T-helper 17 cell (primary cell): ENCODE measurements at regions not wholly inside any gene's neighbourhood (a gene's known extent, or its start where the extent isn't known, plus 50 kb on each side); places are given as distances from the start of the nearest gene placed in this dataset.
"Not testable (repeated sequence)": the region's sequence is repeated elsewhere in the genome, so short reads cannot be mapped to it uniquely, and the experiment has no call there.

ENCODE experiments used
- ATAC-seq: fragments of 150-1000 bp; cut with Tn5 transposase; 2 replicates; pipeline ENCODE4 v1.10.0; 2021; ENCODE audit warnings: mild to moderate bottlenecking, moderate library complexity
- DNase-seq, 3 donors: peaks; one replicate each; pipeline versions ENCODE4 v3.0.0 to v3.0.0-alpha.2; 2020 to 2021
- H3K9me3 ChIP-seq: one replicate; pipeline ENCODE4 v1.7.0; 2013; ENCODE audit warnings: low read length, mild to moderate bottlenecking; ENCODE audit not compliant: control insufficient read depth, poor library complexity, severe bottlenecking
- H3K27ac Mint-ChIP-seq: one replicate; pipeline ENCODE4 v1.8.0; 2022; ENCODE audit warnings: mild to moderate bottlenecking, moderate library complexity, mixed read lengths
- H3K27me3 Mint-ChIP-seq: one replicate; pipeline ENCODE4 v1.8.0; 2022; ENCODE audit warnings: mixed read lengths
- H3K36me3 Mint-ChIP-seq: one replicate; pipeline ENCODE4 v1.8.0; 2022; ENCODE audit warnings: low read depth, mixed read lengths
- H3K4me1 Mint-ChIP-seq: one replicate; pipeline ENCODE4 v1.8.0; 2022; ENCODE audit warnings: mild to moderate bottlenecking, mixed read lengths
- H3K4me3 Mint-ChIP-seq: one replicate; pipeline ENCODE4 v1.8.0; 2022; ENCODE audit warnings: mild to moderate bottlenecking, moderate library complexity, mixed read lengths

- peaks cover 56% of the 10 kb centered on the region for H3K27me3 Mint-ChIP-seq
- DNase-seq (no peak), ATAC-seq (no peak)
- no peaks in the 10 kb centered on the region for H3K9me3 ChIP-seq
- H3K4me1 Mint-ChIP-seq: peaks cover 5% of the 10 kb centered on the region
- H3K4me3 Mint-ChIP-seq: no peak overlapping the region
- H3K27ac Mint-ChIP-seq: no peak overlapping the region
- H3K36me3 Mint-ChIP-seq: no peaks in the 10 kb centered on the region
Measured at GRCh38 chr5:159786201-159786600, 130.1 kb upstream of the ADRA1B start.

GRCh38 chr5:159786901-159787691 is 129.2 kb upstream of the ADRA1B start:
- ATAC-seq: no peak
- DNase-seq: no peak
- H3K27ac Mint-ChIP-seq: no peak overlapping the region
- peaks cover 2% of the 10 kb centered on the region for H3K4me1 Mint-ChIP-seq
- H3K27me3 Mint-ChIP-seq: peaks cover 53% of the 10 kb centered on the region
- no peak overlapping the region for H3K4me3 Mint-ChIP-seq
- no peaks in the 10 kb centered on the region for H3K9me3 ChIP-seq
- no peaks in the 10 kb centered on the region for H3K36me3 Mint-ChIP-seq

- Mint-ChIP-seq H3K27ac (no peak overlapping the region), H3K4me1 (no peaks in the 10 kb centered on the region)
- ATAC-seq: no peak
Measured at GRCh38 chr5:159787837-159788236, 128.4 kb upstream of the ADRA1B start.

DNA sequence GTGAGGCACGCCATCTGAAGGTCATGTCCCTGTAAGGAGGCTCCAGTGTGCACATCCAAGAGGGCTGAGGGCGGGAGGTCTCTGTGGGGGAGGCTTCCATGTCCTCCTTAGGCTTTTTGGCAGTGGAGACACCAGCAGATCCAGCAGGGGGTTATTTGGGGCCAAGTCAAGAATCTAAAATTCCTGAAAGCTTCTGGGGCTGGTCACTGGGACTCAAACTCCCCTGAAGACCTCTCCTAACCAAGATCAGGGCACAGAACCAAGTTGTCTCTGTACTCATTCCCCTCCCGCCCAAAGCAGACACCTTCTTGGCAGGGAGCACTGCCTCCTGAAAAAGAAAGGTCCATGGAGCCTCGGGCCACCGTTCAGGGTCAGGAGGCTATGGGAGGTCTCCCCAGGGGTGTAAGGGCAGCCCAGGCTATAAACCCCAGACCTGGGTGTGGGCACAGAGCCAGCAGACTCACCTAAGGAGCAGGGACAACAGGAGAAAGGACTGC is 127.4 kb upstream of the ADRA1B start:
- Mint-ChIP-seq H3K4me1 (no peaks in the 10 kb centered on the region), H3K36me3 (no peaks in the 10 kb centered on the region), H3K4me3 (no peak overlapping the region), H3K27me3 (peaks cover 51% of the 10 kb centered on the region), H3K27ac (no peak overlapping the region)
- no peak for ATAC-seq
- H3K9me3 ChIP-seq: no peaks in the 10 kb centered on the region
- DNase-seq: no peak

More at GRCh38 chr5:159787837-159788236, 128.4 kb upstream of the ADRA1B start:
- H3K9me3 ChIP-seq: no peaks in the 10 kb centered on the region
- Mint-ChIP-seq H3K36me3 (no peaks in the 10 kb centered on the region), H3K27me3 (peaks cover 52% of the 10 kb centered on the region), H3K4me3 (no peak overlapping the region)
- DNase-seq: no peak

- Mint-ChIP-seq H3K27ac (no peak overlapping the region), H3K36me3 (no peaks in the 10 kb centered on the region), H3K4me3 (no peak overlapping the region), H3K27me3 (peaks cover 34% of the 10 kb centered on the region), H3K4me1 (no peaks in the 10 kb centered on the region)
- no peak for ATAC-seq
- no peaks in the 10 kb centered on the region for H3K9me3 ChIP-seq
- no peak for DNase-seq
Measured at GRCh38 chr5:159792180-159792579, 124.1 kb upstream of the ADRA1B start.

- no peaks in the 10 kb centered on the region for H3K4me1 Mint-ChIP-seq
- H3K27ac Mint-ChIP-seq: no peak overlapping the region
- no peak overlapping the region for H3K4me3 Mint-ChIP-seq
Measured at GRCh38 chr5:159797261-159797970, 118.9 kb upstream of the ADRA1B start.

GRCh38 chr5:159799701-159800100 is 116.6 kb upstream of the ADRA1B start:
- ATAC-seq (no peak), DNase-seq (no peak)
- H3K4me1 Mint-ChIP-seq: no peaks in the 10 kb centered on the region
- no peak overlapping the region for H3K4me3 Mint-ChIP-seq
- H3K27ac Mint-ChIP-seq: no peak overlapping the region
- no peaks in the 10 kb centered on the region for H3K9me3 ChIP-seq
- no peaks in the 10 kb centered on the region for H3K36me3 Mint-ChIP-seq
- H3K27me3 Mint-ChIP-seq: peaks cover 29% of the 10 kb centered on the region

More at GRCh38 chr5:159797261-159797970, 118.9 kb upstream of the ADRA1B start:
- no peaks in the 10 kb centered on the region for H3K9me3 ChIP-seq
- H3K27me3 Mint-ChIP-seq: peaks cover 13% of the 10 kb centered on the region
- no peaks in the 10 kb centered on the region for H3K36me3 Mint-ChIP-seq
- no peak for ATAC-seq
- DNase-seq: no peak

GRCh38 chr5:159800131-159800840 is 116.0 kb upstream of the ADRA1B start:
- Mint-ChIP-seq H3K4me1 (no peaks in the 10 kb centered on the region), H3K36me3 (no peaks in the 10 kb centered on the region), H3K4me3 (no peak overlapping the region), H3K27me3 (peaks cover 35% of the 10 kb centered on the region), H3K27ac (no peak overlapping the region)
- no peaks in the 10 kb centered on the region for H3K9me3 ChIP-seq
- ATAC-seq (no peak), DNase-seq (no peak)

GRCh38 chr5:159801303-159801702 is 115.0 kb upstream of the ADRA1B start:
- H3K36me3 Mint-ChIP-seq: no peaks in the 10 kb centered on the region
- no peaks in the 10 kb centered on the region for H3K9me3 ChIP-seq
- H3K4me3 Mint-ChIP-seq: no peak overlapping the region
- no peak overlapping the region for H3K27ac Mint-ChIP-seq
- DNase-seq (no peak), ATAC-seq (no peak)
- no peaks in the 10 kb centered on the region for H3K4me1 Mint-ChIP-seq
- H3K27me3 Mint-ChIP-seq: peaks cover 40% of the 10 kb centered on the region

- no peak overlapping the region for H3K4me3 Mint-ChIP-seq
- H3K36me3 Mint-ChIP-seq: no peaks in the 10 kb centered on the region
- H3K4me1 Mint-ChIP-seq: no peaks in the 10 kb centered on the region
- no peak for DNase-seq
- H3K9me3 ChIP-seq: no peaks in the 10 kb centered on the region
- no peak for ATAC-seq
- peaks cover 40% of the 10 kb centered on the region for H3K27me3 Mint-ChIP-seq
- H3K27ac Mint-ChIP-seq: no peak overlapping the region
Measured at GRCh38 chr5:159802661-159803060, 113.6 kb upstream of the ADRA1B start.

- no peak for ATAC-seq
- no peak overlapping the region for H3K4me3 Mint-ChIP-seq
- H3K27me3 Mint-ChIP-seq: peaks cover 40% of the 10 kb centered on the region
- H3K36me3 Mint-ChIP-seq: no peaks in the 10 kb centered on the region
- no peak overlapping the region for H3K27ac Mint-ChIP-seq
- no peaks in the 10 kb centered on the region for H3K9me3 ChIP-seq
- no peaks in the 10 kb centered on the region for H3K4me1 Mint-ChIP-seq
- no peak for DNase-seq
Measured at GRCh38 chr5:159804121-159804520, 112.2 kb upstream of the ADRA1B start.

- no peak for DNase-seq
Measured at GRCh38 chr5:159805021-159805420, 111.3 kb upstream of the ADRA1B start.

GRCh38 chr5:159807135-159807534 is 109.1 kb upstream of the ADRA1B start:
- H3K27me3 Mint-ChIP-seq: peaks cover 33% of the 10 kb centered on the region
- H3K4me1 Mint-ChIP-seq, H3K4me3 Mint-ChIP-seq, H3K36me3 Mint-ChIP-seq, H3K27ac Mint-ChIP-seq, H3K9me3 ChIP-seq, ATAC-seq, DNase-seq: not testable (repeated sequence)

More at GRCh38 chr5:159805021-159805420, 111.3 kb upstream of the ADRA1B start:
- H3K36me3 Mint-ChIP-seq: no peaks in the 10 kb centered on the region
- H3K27ac Mint-ChIP-seq: no peak overlapping the region
- no peaks in the 10 kb centered on the region for H3K4me1 Mint-ChIP-seq
- peaks cover 40% of the 10 kb centered on the region for H3K27me3 Mint-ChIP-seq
- no peak overlapping the region for H3K4me3 Mint-ChIP-seq
- ATAC-seq: no peak
- H3K9me3 ChIP-seq: no peaks in the 10 kb centered on the region
